Endothelial cell (in vitro differentiated cells): ENCODE measurements at regions not wholly inside any gene's neighbourhood (a gene's known extent, or its start where the extent isn't known, plus 50 kb on each side); places are given as distances from the start of the nearest gene placed in this dataset.

Experiments
- DNase-seq: peaks from one replicate; pipeline ENCODE4 v3.0.0; 2021; ENCODE audit warnings: low spot score
- H3K27ac Mint-ChIP-seq: one replicate; pipeline ENCODE4 v1.8.0; 2021; ENCODE audit warnings: mixed read lengths, inconsistent platforms; ENCODE audit not compliant: unreplicated experiment
- H3K27me3 Mint-ChIP-seq: one replicate; pipeline ENCODE4 v1.8.0; 2021; ENCODE audit warnings: mild to moderate bottlenecking, moderate library complexity, mixed read lengths, inconsistent platforms; ENCODE audit not compliant: unreplicated experiment
- H3K36me3 Mint-ChIP-seq: one replicate; pipeline ENCODE4 v1.8.0; 2021; ENCODE audit warnings: mild to moderate bottlenecking, low read depth, mixed read lengths, inconsistent platforms; ENCODE audit not compliant: unreplicated experiment
- H3K4me1 Mint-ChIP-seq: one replicate; pipeline ENCODE4 v1.8.0; 2021; ENCODE audit warnings: mild to moderate bottlenecking, mixed read lengths, inconsistent platforms; ENCODE audit not compliant: unreplicated experiment
- H3K4me3 Mint-ChIP-seq: one replicate; pipeline ENCODE4 v1.8.0; 2021; ENCODE audit warnings: mild to moderate bottlenecking, mixed read lengths, inconsistent platforms; ENCODE audit not compliant: unreplicated experiment
- H3K9me3 Mint-ChIP-seq: one replicate; pipeline ENCODE4 v1.8.0; 2021; ENCODE audit warnings: mixed read lengths, inconsistent platforms; ENCODE audit not compliant: unreplicated experiment
- TF ChIP-seq, protein P1 (sequence below): fragments of 200-600 bp; sonication (generic); IDR thresholded peaks from one replicate; pipeline ENCODE4 v1.5.0; 2021; ENCODE audit warnings: antibody characterized with exemption; ENCODE audit not compliant: unreplicated experiment

DNA sequence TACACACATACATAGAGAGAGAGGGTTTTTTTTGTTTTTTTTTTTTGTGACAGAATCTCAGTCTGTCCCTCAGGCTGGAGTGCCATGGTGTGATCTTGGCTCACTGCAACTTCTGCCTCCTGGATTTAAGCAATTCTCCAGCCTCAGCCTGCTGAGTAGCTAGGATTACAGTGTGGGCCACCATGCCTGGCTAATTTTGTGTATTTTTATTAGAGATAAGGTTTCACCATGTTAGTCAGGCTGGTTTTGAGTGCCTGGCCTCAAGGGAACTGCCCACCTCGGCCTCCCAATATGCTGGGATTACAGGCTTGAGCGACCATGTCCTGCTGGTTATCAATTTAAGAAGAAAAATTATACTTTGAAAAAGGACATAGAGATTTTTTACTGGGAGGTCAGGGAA is 710.6 kb downstream of the SLC6A15 start:
- TF ChIP-seq, protein P1, sequence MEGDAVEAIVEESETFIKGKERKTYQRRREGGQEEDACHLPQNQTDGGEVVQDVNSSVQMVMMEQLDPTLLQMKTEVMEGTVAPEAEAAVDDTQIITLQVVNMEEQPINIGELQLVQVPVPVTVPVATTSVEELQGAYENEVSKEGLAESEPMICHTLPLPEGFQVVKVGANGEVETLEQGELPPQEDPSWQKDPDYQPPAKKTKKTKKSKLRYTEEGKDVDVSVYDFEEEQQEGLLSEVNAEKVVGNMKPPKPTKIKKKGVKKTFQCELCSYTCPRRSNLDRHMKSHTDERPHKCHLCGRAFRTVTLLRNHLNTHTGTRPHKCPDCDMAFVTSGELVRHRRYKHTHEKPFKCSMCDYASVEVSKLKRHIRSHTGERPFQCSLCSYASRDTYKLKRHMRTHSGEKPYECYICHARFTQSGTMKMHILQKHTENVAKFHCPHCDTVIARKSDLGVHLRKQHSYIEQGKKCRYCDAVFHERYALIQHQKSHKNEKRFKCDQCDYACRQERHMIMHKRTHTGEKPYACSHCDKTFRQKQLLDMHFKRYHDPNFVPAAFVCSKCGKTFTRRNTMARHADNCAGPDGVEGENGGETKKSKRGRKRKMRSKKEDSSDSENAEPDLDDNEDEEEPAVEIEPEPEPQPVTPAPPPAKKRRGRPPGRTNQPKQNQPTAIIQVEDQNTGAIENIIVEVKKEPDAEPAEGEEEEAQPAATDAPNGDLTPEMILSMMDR, result no peak
- no peaks in the 10 kb centered on the region for H3K9me3 Mint-ChIP-seq
- H3K27ac Mint-ChIP-seq, result no peak overlapping the region
- DNase-seq, result no peak
- no peak overlapping the region for H3K4me3 Mint-ChIP-seq
- H3K4me1 Mint-ChIP-seq, result no peaks in the 10 kb centered on the region
- no peaks in the 10 kb centered on the region for H3K36me3 Mint-ChIP-seq
- no peaks in the 10 kb centered on the region for H3K27me3 Mint-ChIP-seq

DNA sequence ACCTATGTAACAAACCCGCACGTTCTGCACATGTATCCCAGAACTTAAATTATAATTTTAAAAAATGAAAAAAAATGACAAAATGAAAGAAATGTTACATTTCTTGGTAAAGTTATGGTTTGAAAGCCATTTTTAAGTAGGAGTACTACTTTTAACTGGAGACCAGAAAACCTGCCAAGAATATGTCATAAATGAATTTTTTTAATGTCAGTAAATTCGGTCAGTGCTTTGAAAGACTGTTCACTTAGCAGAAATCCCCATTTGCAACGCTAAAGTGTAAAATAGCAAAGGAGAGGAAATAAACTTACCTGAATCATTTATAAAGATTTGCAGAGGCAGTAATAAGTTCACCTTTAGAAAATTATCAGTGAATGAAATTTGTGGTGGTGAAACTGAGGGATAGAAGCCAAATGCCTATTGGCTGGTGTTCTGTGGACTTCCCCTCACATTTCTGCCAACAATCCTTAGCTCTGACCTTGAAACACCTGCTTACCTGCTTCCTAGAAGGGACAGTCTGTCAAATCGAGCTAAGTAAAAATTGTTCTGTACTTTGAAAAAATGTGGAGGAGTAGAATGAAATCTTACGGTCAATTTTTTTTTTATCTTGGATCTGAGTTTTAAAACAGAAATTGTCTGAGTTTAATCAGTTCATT is 714.2 kb downstream of the SLC6A15 start:
- no peaks in the 10 kb centered on the region for H3K9me3 Mint-ChIP-seq
- H3K27me3 Mint-ChIP-seq, result no peaks in the 10 kb centered on the region

DNA sequence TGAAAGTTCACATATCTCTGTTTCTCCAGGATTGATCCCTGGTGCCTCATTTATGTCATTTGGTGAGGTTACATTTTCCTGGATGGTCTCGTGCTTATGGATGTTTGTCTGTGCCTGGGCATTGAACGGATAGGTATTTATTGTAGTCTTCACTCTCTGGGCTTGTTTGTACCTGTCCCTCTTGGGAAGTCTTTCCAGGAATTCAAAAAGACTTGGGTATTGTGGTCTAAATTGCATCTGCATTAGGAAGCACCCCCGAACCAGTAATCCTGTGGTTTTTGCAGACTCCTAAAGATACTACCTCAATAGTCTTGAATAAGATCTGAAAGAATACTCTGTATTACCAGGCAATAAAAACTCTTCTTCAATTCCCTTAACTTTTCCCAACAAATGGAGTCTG is 720.8 kb downstream of the SLC6A15 start:
- no peaks in the 10 kb centered on the region for H3K4me1 Mint-ChIP-seq
- H3K36me3 Mint-ChIP-seq, result no peaks in the 10 kb centered on the region
- H3K9me3 Mint-ChIP-seq, result no peaks in the 10 kb centered on the region
- H3K4me3 Mint-ChIP-seq, result no peak overlapping the region
- no peaks in the 10 kb centered on the region for H3K27me3 Mint-ChIP-seq
- TF ChIP-seq, protein P1, result no peak
- no peak for DNase-seq
- no peak overlapping the region for H3K27ac Mint-ChIP-seq

More for the DNA sequence above, 714.2 kb downstream of the SLC6A15 start:
- no peak overlapping the region for H3K27ac Mint-ChIP-seq
- no peaks in the 10 kb centered on the region for H3K36me3 Mint-ChIP-seq
- H3K4me3 Mint-ChIP-seq, result no peak overlapping the region
- no peak for DNase-seq
- no peaks in the 10 kb centered on the region for H3K4me1 Mint-ChIP-seq
- TF ChIP-seq, protein P1, result no peak

DNA sequence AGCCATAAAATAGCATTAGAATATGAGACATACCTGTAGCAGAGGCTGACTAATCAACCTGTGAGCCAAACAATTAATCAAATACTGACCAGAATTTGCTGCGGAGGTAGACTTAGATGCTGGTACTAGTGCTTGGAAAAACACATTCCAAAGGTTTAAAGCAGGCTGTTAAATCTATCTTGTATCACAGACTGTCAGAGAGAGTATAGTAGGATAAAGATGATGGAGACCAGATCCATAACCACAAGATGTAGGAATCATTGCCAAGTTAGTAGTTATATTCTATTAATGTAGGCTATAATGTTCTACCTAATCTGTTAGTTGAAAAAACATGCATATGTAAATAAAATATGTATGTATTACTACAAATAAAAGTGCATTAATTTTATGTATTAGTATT is 726.2 kb downstream of the SLC6A15 start:
- no peak overlapping the region for H3K27ac Mint-ChIP-seq
- no peaks in the 10 kb centered on the region for H3K9me3 Mint-ChIP-seq
- H3K4me3 Mint-ChIP-seq, result no peak overlapping the region
- TF ChIP-seq, protein P1, result no peak
- no peak for DNase-seq
- no peaks in the 10 kb centered on the region for H3K4me1 Mint-ChIP-seq
- no peaks in the 10 kb centered on the region for H3K36me3 Mint-ChIP-seq
- H3K27me3 Mint-ChIP-seq, result no peaks in the 10 kb centered on the region

DNA sequence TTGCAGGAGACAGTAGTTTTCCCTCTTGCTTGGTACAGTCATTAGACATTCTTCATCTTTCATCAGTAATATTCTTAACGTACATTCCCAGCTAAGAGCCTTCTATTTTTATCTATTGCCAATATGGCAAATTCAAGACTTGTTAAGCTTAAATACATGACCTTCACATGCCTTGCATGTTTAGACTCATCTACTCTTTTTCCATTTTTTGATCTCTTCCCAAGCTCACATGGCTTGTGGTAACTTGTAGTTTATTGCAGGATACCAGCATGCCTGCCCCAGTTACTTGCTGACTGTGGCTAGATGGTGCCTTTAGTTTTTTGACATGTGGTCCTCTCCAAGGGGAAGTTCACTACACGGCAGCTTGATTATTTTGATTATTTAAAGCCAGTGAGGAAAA is 729.0 kb downstream of the SLC6A15 start:
- no peaks in the 10 kb centered on the region for H3K9me3 Mint-ChIP-seq
- no peak overlapping the region for H3K27ac Mint-ChIP-seq
- DNase-seq, result no peak
- H3K4me3 Mint-ChIP-seq, result no peak overlapping the region
- H3K27me3 Mint-ChIP-seq, result no peaks in the 10 kb centered on the region
- no peaks in the 10 kb centered on the region for H3K36me3 Mint-ChIP-seq
- TF ChIP-seq, protein P1, result no peak
- no peaks in the 10 kb centered on the region for H3K4me1 Mint-ChIP-seq
